ENCODE measurements at regions not wholly inside any gene's neighbourhood (a gene's known extent, or its start where the extent isn't known, plus 50 kb on each side); places are given as distances from the start of the nearest gene placed in this dataset.

DNA sequence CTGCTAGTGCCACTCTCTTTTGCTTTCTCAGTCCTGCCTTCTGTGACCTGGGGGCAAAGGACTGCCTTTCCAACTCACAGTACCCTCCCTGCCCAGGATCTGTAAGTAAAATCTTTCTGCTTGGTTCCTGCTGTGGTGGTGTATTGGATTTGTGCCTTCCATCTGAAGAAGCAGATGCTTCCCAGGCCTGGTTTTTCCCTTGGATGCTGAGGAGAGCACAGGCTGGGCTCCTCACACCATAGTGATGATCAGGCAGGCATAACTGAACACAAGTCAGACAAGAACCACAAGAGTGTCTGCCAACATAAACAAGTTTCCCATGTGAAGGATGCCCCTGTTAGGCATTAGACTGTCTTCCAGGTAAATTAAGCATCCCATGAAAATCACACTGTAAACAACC lies 121.3 kb upstream of the NRXN1 start:
- ChIA-PET POLR2A (no interaction called here), SMC1A (ENCODE audit: uncharacterized antibody, unreplicated experiment) (no interaction called here), RAD21 (ENCODE audit: unreplicated experiment) (no interaction called here), CTCF (no interaction called here)
- no TSS peak for BruUV-seq (replicated peaks)
- Histone ChIP-seq H3K79me2 (ENCODE audit: control insufficient read depth, insufficient read depth, low read length) (no peaks in the 10 kb centered on the region), H3K36me3 (ENCODE audit: control insufficient read depth in 2 of 2, insufficient read depth in 2 of 2, low read length in 1 of 2) (no peaks in the 10 kb centered on the region), H3K9me3 (replicated peaks; ENCODE audit: control insufficient read depth, insufficient read depth, low read length) (no peaks in the 10 kb centered on the region), H3K27me3 (replicated peaks in 1 of 2; ENCODE audit: control insufficient read depth in 2 of 2, insufficient read depth in 2 of 2, low read length in 1 of 2) (no peaks in the 10 kb centered on the region), H3K4me2 (ENCODE audit: control insufficient read depth, insufficient read depth) (no peak overlapping the region), H3K27ac (ENCODE audit: control insufficient read depth, insufficient read depth) (no peak overlapping the region), H4K20me1 (ENCODE audit: control insufficient read depth, insufficient read depth) (no peaks in the 10 kb centered on the region), H3K9ac (ENCODE audit: control insufficient read depth, insufficient read depth, low read length) (no peak overlapping the region), H3K4me1 (ENCODE audit: control insufficient read depth, insufficient read depth, low read length) (no peaks in the 10 kb centered on the region), H3K4me3 (no peak overlapping the region), H2AFZ (ENCODE audit: control insufficient read depth, low read depth, low read length) (no peak overlapping the region)
- intact Hi-C loops (cut with micrococcal nuclease; ENCODE audit: unreplicated experiment) (no loop called here), in situ Hi-C loops (cut with MboI) (no loop called here)
- FAIRE-seq (no peak), DNase-seq (ENCODE audit: low read depth, low spot score) (no peak), ATAC-seq (no peak)
- TF ChIP-seq IKZF1 (conservative IDR thresholded peaks at IDR 0.05), result no peak
- no peak for TF ChIP-seq ZNF622 (IDR thresholded peaks at IDR 0.05)
- no peak for TF ChIP-seq GABPA (IDR thresholded peaks at IDR 0.05; ENCODE audit: low read depth)
- TF ChIP-seq RAD51 (IDR thresholded peaks at IDR 0.05), result no peak

DNA sequence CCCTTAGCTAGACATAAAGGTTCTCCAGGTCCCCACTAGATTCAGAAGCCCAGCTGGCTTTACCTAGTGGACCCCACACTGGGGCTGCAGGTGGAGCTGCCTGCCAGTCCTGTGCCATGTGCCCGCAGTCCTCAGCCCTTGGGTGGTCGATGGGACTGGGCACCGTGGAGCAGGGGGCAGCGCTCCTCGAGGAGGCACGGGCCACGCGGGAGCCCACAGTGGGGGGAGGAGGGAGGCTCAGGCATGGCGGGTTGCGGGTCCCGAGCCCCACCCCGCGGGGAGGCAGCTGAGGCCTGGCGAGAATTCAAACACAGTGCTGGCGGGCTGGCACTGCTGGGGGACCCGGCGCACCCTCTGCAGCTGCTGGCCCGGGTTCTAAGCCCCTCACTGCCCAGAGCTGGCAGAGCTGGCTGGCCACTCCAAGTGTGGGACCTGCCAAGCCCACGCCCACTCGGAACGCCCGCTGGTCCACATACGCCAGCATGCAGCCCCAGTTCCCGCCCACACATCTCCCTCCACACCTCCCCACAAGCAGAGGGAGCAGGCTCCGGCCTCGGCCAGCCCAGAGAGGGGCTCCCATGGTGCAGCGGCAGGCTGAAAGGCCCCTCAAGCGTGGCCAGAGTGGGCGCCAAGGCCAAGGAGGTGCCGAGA lies 119.7 kb upstream of the NRXN1 start:
- ChIA-PET CTCF (interaction anchor here (1.2 kb wide), 1 partner anchor 69 kb away, joined by 3 read pairs; no protein-coding TSS in a partner anchor), SMC1A (ENCODE audit: uncharacterized antibody, unreplicated experiment) (no interaction called here)

More for the DNA sequence above, 119.7 kb upstream of the NRXN1 start:
- TF ChIP-seq, protein P1, sequence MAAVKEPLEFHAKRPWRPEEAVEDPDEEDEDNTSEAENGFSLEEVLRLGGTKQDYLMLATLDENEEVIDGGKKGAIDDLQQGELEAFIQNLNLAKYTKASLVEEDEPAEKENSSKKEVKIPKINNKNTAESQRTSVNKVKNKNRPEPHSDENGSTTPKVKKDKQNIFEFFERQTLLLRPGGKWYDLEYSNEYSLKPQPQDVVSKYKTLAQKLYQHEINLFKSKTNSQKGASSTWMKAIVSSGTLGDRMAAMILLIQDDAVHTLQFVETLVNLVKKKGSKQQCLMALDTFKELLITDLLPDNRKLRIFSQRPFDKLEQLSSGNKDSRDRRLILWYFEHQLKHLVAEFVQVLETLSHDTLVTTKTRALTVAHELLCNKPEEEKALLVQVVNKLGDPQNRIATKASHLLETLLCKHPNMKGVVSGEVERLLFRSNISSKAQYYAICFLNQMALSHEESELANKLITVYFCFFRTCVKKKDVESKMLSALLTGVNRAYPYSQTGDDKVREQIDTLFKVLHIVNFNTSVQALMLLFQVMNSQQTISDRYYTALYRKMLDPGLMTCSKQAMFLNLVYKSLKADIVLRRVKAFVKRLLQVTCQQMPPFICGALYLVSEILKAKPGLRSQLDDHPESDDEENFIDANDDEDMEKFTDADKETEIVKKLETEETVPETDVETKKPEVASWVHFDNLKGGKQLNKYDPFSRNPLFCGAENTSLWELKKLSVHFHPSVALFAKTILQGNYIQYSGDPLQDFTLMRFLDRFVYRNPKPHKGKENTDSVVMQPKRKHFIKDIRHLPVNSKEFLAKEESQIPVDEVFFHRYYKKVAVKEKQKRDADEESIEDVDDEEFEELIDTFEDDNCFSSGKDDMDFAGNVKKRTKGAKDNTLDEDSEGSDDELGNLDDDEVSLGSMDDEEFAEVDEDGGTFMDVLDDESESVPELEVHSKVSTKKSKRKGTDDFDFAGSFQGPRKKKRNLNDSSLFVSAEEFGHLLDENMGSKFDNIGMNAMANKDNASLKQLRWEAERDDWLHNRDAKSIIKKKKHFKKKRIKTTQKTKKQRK (IDR thresholded peaks at IDR 0.05; ENCODE audit: low read depth, low read length), result no peak
- TF ChIP-seq, protein P2, sequence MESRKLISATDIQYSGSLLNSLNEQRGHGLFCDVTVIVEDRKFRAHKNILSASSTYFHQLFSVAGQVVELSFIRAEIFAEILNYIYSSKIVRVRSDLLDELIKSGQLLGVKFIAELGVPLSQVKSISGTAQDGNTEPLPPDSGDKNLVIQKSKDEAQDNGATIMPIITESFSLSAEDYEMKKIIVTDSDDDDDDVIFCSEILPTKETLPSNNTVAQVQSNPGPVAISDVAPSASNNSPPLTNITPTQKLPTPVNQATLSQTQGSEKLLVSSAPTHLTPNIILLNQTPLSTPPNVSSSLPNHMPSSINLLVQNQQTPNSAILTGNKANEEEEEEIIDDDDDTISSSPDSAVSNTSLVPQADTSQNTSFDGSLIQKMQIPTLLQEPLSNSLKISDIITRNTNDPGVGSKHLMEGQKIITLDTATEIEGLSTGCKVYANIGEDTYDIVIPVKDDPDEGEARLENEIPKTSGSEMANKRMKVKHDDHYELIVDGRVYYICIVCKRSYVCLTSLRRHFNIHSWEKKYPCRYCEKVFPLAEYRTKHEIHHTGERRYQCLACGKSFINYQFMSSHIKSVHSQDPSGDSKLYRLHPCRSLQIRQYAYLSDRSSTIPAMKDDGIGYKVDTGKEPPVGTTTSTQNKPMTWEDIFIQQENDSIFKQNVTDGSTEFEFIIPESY (IDR thresholded peaks at IDR 0.05), result no peak
- TF ChIP-seq POLR2A (IDR thresholded peaks at IDR 0.05; ENCODE audit: low read depth, low read length) (no peak), POLR2AphosphoS5 (IDR thresholded peaks at IDR 0.05; ENCODE audit: low read length) (no peak), ASH2L (IDR thresholded peaks at IDR 0.05; ENCODE audit: borderline replicate concordance, low read depth) (no peak)
- no peak overlapping the region for H3K27ac ChIP-seq (ENCODE audit: control insufficient read depth, insufficient read depth)
- H3K79me2 ChIP-seq (ENCODE audit: control insufficient read depth, insufficient read depth, low read length), result no peaks in the 10 kb centered on the region
- no peak overlapping the region for H3K9ac ChIP-seq (ENCODE audit: control insufficient read depth, insufficient read depth, low read length)
- in situ Hi-C loops (cut with MboI), result no loop called here
- intact Hi-C loops (cut with micrococcal nuclease; ENCODE audit: unreplicated experiment), result no loop called here
- no peak overlapping the region for H3K4me2 ChIP-seq (ENCODE audit: control insufficient read depth, insufficient read depth)
- H2AFZ ChIP-seq (ENCODE audit: control insufficient read depth, low read depth, low read length), result no peak overlapping the region
- H3K4me3 ChIP-seq, result no peak overlapping the region
- no peaks in the 10 kb centered on the region for H3K27me3 ChIP-seq (replicated peaks in 1 of 2; ENCODE audit: control insufficient read depth in 2 of 2, insufficient read depth in 2 of 2, low read length in 1 of 2)
- ATAC-seq (no peak), DNase-seq (ENCODE audit: low read depth, low spot score) (no peak), FAIRE-seq (no peak)
- H4K20me1 ChIP-seq (ENCODE audit: control insufficient read depth, insufficient read depth), result no peaks in the 10 kb centered on the region
- H3K36me3 ChIP-seq (ENCODE audit: control insufficient read depth in 2 of 2, insufficient read depth in 2 of 2, low read length in 1 of 2), result no peaks in the 10 kb centered on the region
- H3K4me1 ChIP-seq (ENCODE audit: control insufficient read depth, insufficient read depth, low read length), result no peaks in the 10 kb centered on the region
- BruUV-seq (replicated peaks), result no TSS peak
- RAD21 ChIA-PET (ENCODE audit: unreplicated experiment), result no interaction called here
- no peaks in the 10 kb centered on the region for H3K9me3 ChIP-seq (replicated peaks; ENCODE audit: control insufficient read depth, insufficient read depth, low read length)
- 59% methylated on average over 21 of the region's 30 CpGs for WGBS (ENCODE audit: insufficient coverage, insufficient replicate concordance, low lambda C conversion rate, missing lambda C conversion rate)
- POLR2A ChIA-PET, result no interaction called here
